ENCODE measurements at regions not wholly inside any gene's neighbourhood (a gene's known extent, or its start where the extent isn't known, plus 50 kb on each side); places are given as distances from the start of the nearest gene placed in this dataset.

- H3K9ac ChIP-seq (ENCODE audit: low read depth, low read length, poor library complexity), result no peak overlapping the region
- no peak overlapping the region for H2AK5ac ChIP-seq (ENCODE audit: low read depth, low read length)
- H3K23ac ChIP-seq (ENCODE audit: low read depth, low read length, poor library complexity), result no peak overlapping the region
- H4K91ac ChIP-seq (ENCODE audit: low read depth, low read length, poor library complexity), result no peak overlapping the region
- H2BK15ac ChIP-seq (ENCODE audit: low read length), result no peak overlapping the region
- no peak overlapping the region for H3K4ac ChIP-seq (ENCODE audit: low read length)
- no peak overlapping the region for H3K4me2 ChIP-seq (ENCODE audit: insufficient read depth, low read length, poor library complexity, severe bottlenecking)
- H2BK5ac ChIP-seq (ENCODE audit: low read length), result no peak overlapping the region
- no peak overlapping the region for H3K4me3 ChIP-seq (ENCODE audit: low read length in 2 of 2)
- no peaks in the 10 kb centered on the region for H3K36me3 ChIP-seq (replicated peaks in 1 of 2; ENCODE audit: control insufficient read depth in 2 of 2, insufficient read depth in 2 of 2, low read length in 2 of 2)
- DNase-seq (ENCODE audit: low spot score), result no peak
- no peak overlapping the region for H2BK120ac ChIP-seq (ENCODE audit: low read depth, low read length)
- H3K27ac ChIP-seq (replicated peaks; ENCODE audit: low read length), result no peak overlapping the region
- WGBS, 2 donors (ENCODE audit: extremely low coverage in 2 of 2, insufficient read length in 2 of 2, insufficient replicate concordance in 1 of 2), result no CpG with 5 or more reads among the region's 2 CpGs
- H4K8ac ChIP-seq (ENCODE audit: low read depth, low read length), result no peak overlapping the region
- H3K18ac ChIP-seq (ENCODE audit: low read length), result no peak overlapping the region
- H3K79me1 ChIP-seq (ENCODE audit: low read depth, low read length), result no peaks in the 10 kb centered on the region
- no peak overlapping the region for H2BK12ac ChIP-seq (ENCODE audit: low read length)
- H3K4me1 ChIP-seq (ENCODE audit: control insufficient read depth in 2 of 2, insufficient read depth in 1 of 2, low read depth in 1 of 2, low read length in 2 of 2), result no peaks in the 10 kb centered on the region
- H3K14ac ChIP-seq (ENCODE audit: low read length), result no peak overlapping the region
- no peaks in the 10 kb centered on the region for H3K27me3 ChIP-seq (ENCODE audit: control insufficient read depth in 3 of 3, insufficient read depth in 3 of 3, low read depth in 1 of 3, low read length in 3 of 3)
- no peaks in the 10 kb centered on the region for H3K9me3 ChIP-seq (replicated peaks in 1 of 2; ENCODE audit: control insufficient read depth in 2 of 2, insufficient read depth in 1 of 2, low read depth in 1 of 2, low read length in 2 of 2)
- H2AFZ ChIP-seq (ENCODE audit: low read length), result no peak overlapping the region
Measured at GRCh38 chr1:105485207-105485606, 1571.3 kb upstream of the PRMT6 start.

- no peak overlapping the region for H2BK12ac ChIP-seq (ENCODE audit: low read length)
- H3K4me2 ChIP-seq (ENCODE audit: insufficient read depth, low read length, poor library complexity, severe bottlenecking), result no peak overlapping the region
- no peak overlapping the region for H2AFZ ChIP-seq (ENCODE audit: low read length)
- H3K4me1 ChIP-seq (ENCODE audit: control insufficient read depth in 2 of 2, insufficient read depth in 1 of 2, low read depth in 1 of 2, low read length in 2 of 2), result no peaks in the 10 kb centered on the region
- H3K18ac ChIP-seq (ENCODE audit: low read length), result no peak overlapping the region
- H2BK5ac ChIP-seq (ENCODE audit: low read length), result no peak overlapping the region
- H4K8ac ChIP-seq (ENCODE audit: low read depth, low read length), result no peak overlapping the region
- no peak for DNase-seq (ENCODE audit: low spot score)
- H2AK5ac ChIP-seq (ENCODE audit: low read depth, low read length), result no peak overlapping the region
- H4K91ac ChIP-seq (ENCODE audit: low read depth, low read length, poor library complexity), result no peak overlapping the region
- no peaks in the 10 kb centered on the region for H3K27me3 ChIP-seq (ENCODE audit: control insufficient read depth in 3 of 3, insufficient read depth in 3 of 3, low read depth in 1 of 3, low read length in 3 of 3)
- H3K14ac ChIP-seq (ENCODE audit: low read length), result no peak overlapping the region
- H3K23ac ChIP-seq (ENCODE audit: low read depth, low read length, poor library complexity), result no peak overlapping the region
- no CpG with 5 or more reads among the region's 4 CpGs for WGBS, 2 donors (ENCODE audit: extremely low coverage in 2 of 2, insufficient read length in 2 of 2, insufficient replicate concordance in 1 of 2)
- H3K4me3 ChIP-seq (ENCODE audit: low read length in 2 of 2), result no peak overlapping the region
- no peak overlapping the region for H3K4ac ChIP-seq (ENCODE audit: low read length)
- no peaks in the 10 kb centered on the region for H3K36me3 ChIP-seq (replicated peaks in 1 of 2; ENCODE audit: control insufficient read depth in 2 of 2, insufficient read depth in 2 of 2, low read length in 2 of 2)
- H3K9me3 ChIP-seq (replicated peaks in 1 of 2; ENCODE audit: control insufficient read depth in 2 of 2, insufficient read depth in 1 of 2, low read depth in 1 of 2, low read length in 2 of 2), result no peaks in the 10 kb centered on the region
- no peak overlapping the region for H2BK120ac ChIP-seq (ENCODE audit: low read depth, low read length)
- H3K79me1 ChIP-seq (ENCODE audit: low read depth, low read length), result no peaks in the 10 kb centered on the region
- no peak overlapping the region for H3K27ac ChIP-seq (replicated peaks; ENCODE audit: low read length)
- H3K9ac ChIP-seq (ENCODE audit: low read depth, low read length, poor library complexity), result no peak overlapping the region
- no peak overlapping the region for H2BK15ac ChIP-seq (ENCODE audit: low read length)
Measured at GRCh38 chr1:105492921-105493320, 1563.6 kb upstream of the PRMT6 start.

GRCh38 chr1:105516068-105516467 lies 1540.4 kb upstream of the PRMT6 start:
- Histone ChIP-seq H3K18ac (ENCODE audit: low read length) (no peak overlapping the region), H3K27me3 (ENCODE audit: control insufficient read depth in 3 of 3, insufficient read depth in 3 of 3, low read depth in 1 of 3, low read length in 3 of 3) (no peaks in the 10 kb centered on the region), H2BK120ac (ENCODE audit: low read depth, low read length) (no peak overlapping the region), H3K27ac (replicated peaks; ENCODE audit: low read length) (no peak overlapping the region), H2BK12ac (ENCODE audit: low read length) (no peak overlapping the region), H3K4ac (ENCODE audit: low read length) (no peak overlapping the region), H4K91ac (ENCODE audit: low read depth, low read length, poor library complexity) (no peak overlapping the region), H3K14ac (ENCODE audit: low read length) (no peak overlapping the region), H3K4me3 (ENCODE audit: low read length in 2 of 2) (no peak overlapping the region), H3K23ac (ENCODE audit: low read depth, low read length, poor library complexity) (no peak overlapping the region), H2AFZ (ENCODE audit: low read length) (no peak overlapping the region), H2BK5ac (ENCODE audit: low read length) (no peak overlapping the region), H3K9me3 (replicated peaks in 1 of 2; ENCODE audit: control insufficient read depth in 2 of 2, insufficient read depth in 1 of 2, low read depth in 1 of 2, low read length in 2 of 2) (no peaks in the 10 kb centered on the region), H3K4me2 (ENCODE audit: insufficient read depth, low read length, poor library complexity, severe bottlenecking) (no peak overlapping the region), H2BK15ac (ENCODE audit: low read length) (no peak overlapping the region), H3K9ac (ENCODE audit: low read depth, low read length, poor library complexity) (no peak overlapping the region), H4K8ac (ENCODE audit: low read depth, low read length) (no peak overlapping the region), H3K36me3 (replicated peaks in 1 of 2; ENCODE audit: control insufficient read depth in 2 of 2, insufficient read depth in 2 of 2, low read length in 2 of 2) (no peaks in the 10 kb centered on the region), H2AK5ac (ENCODE audit: low read depth, low read length) (no peak overlapping the region), H3K79me1 (ENCODE audit: low read depth, low read length) (no peaks in the 10 kb centered on the region), H3K4me1 (ENCODE audit: control insufficient read depth in 2 of 2, insufficient read depth in 1 of 2, low read depth in 1 of 2, low read length in 2 of 2) (no peaks in the 10 kb centered on the region)
- no peak for DNase-seq (ENCODE audit: low spot score)
- WGBS, 2 donors (ENCODE audit: extremely low coverage in 2 of 2, insufficient read length in 2 of 2, insufficient replicate concordance in 1 of 2), result no CpG with 5 or more reads among the region's 1 CpG

GRCh38 chr1:105533996-105534395 lies 1522.5 kb upstream of the PRMT6 start:
- Histone ChIP-seq H3K36me3 (replicated peaks in 1 of 2; ENCODE audit: control insufficient read depth in 2 of 2, insufficient read depth in 2 of 2, low read length in 2 of 2) (no peaks in the 10 kb centered on the region), H3K4ac (ENCODE audit: low read length) (no peak overlapping the region), H2AFZ (ENCODE audit: low read length) (no peak overlapping the region), H3K4me1 (ENCODE audit: control insufficient read depth in 2 of 2, insufficient read depth in 1 of 2, low read depth in 1 of 2, low read length in 2 of 2) (no peaks in the 10 kb centered on the region), H3K4me2 (ENCODE audit: insufficient read depth, low read length, poor library complexity, severe bottlenecking) (no peak overlapping the region), H3K4me3 (ENCODE audit: low read length in 2 of 2) (no peak overlapping the region), H3K18ac (ENCODE audit: low read length) (no peak overlapping the region), H2BK5ac (ENCODE audit: low read length) (no peak overlapping the region), H4K8ac (ENCODE audit: low read depth, low read length) (no peak overlapping the region), H4K91ac (ENCODE audit: low read depth, low read length, poor library complexity) (no peak overlapping the region), H2BK12ac (ENCODE audit: low read length) (no peak overlapping the region), H3K9ac (ENCODE audit: low read depth, low read length, poor library complexity) (no peak overlapping the region), H2BK15ac (ENCODE audit: low read length) (no peak overlapping the region), H3K23ac (ENCODE audit: low read depth, low read length, poor library complexity) (no peak overlapping the region), H2AK5ac (ENCODE audit: low read depth, low read length) (no peak overlapping the region), H2BK120ac (ENCODE audit: low read depth, low read length) (no peak overlapping the region), H3K27ac (replicated peaks; ENCODE audit: low read length) (no peak overlapping the region), H3K9me3 (replicated peaks in 1 of 2; ENCODE audit: control insufficient read depth in 2 of 2, insufficient read depth in 1 of 2, low read depth in 1 of 2, low read length in 2 of 2) (no peaks in the 10 kb centered on the region), H3K27me3 (ENCODE audit: control insufficient read depth in 3 of 3, insufficient read depth in 3 of 3, low read depth in 1 of 3, low read length in 3 of 3) (no peaks in the 10 kb centered on the region), H3K79me1 (ENCODE audit: low read depth, low read length) (no peaks in the 10 kb centered on the region), H3K14ac (ENCODE audit: low read length) (no peak overlapping the region)
- WGBS, 2 donors (ENCODE audit: extremely low coverage in 2 of 2, insufficient read length in 2 of 2, insufficient replicate concordance in 1 of 2), result no CpG with 5 or more reads among the region's 3 CpGs
- DNase-seq (ENCODE audit: low spot score), result no peak
